ENCODE measurements at regions not wholly inside any gene's neighbourhood (a gene's known extent, or its start where the extent isn't known, plus 50 kb on each side); places are given as distances from the start of the nearest gene placed in this dataset.
"Not testable (repeated sequence)": the region's sequence is repeated elsewhere in the genome, so short reads cannot be mapped to it uniquely, and the experiment has no call there.

GRCh38 chr5:106646106-106646505, 1024.6 kb downstream of the EFNA5 start:
- TF ChIP-seq CTCF (conservative IDR thresholded peaks at IDR 0.05) = no peak
- TF ChIP-seq ZFX (IDR thresholded peaks at IDR 0.05) = no peak
- H3K27ac ChIP-seq = no peak overlapping the region

- no peak overlapping the region for H3K27ac ChIP-seq
These were observed 1030.2 kb downstream of the EFNA5 start for GRCh38 chr5:106640511-106640910.

GRCh38 chr5:106639488-106639887, 1031.2 kb downstream of the EFNA5 start:
- TF ChIP-seq ZFX (IDR thresholded peaks at IDR 0.05) (no peak), CTCF (conservative IDR thresholded peaks at IDR 0.05) (peak; percentile 39)
- no peak overlapping the region for H3K27ac ChIP-seq

More at GRCh38 chr5:106640511-106640910, 1030.2 kb downstream of the EFNA5 start:
- no peak for TF ChIP-seq ZFX (IDR thresholded peaks at IDR 0.05)
- no peak for TF ChIP-seq CTCF (conservative IDR thresholded peaks at IDR 0.05)

GRCh38 chr5:106637275-106637674, 1033.5 kb downstream of the EFNA5 start:
- H3K27ac ChIP-seq = no peak overlapping the region

GRCh38 chr5:106634375-106634774, 1036.4 kb downstream of the EFNA5 start:
- TF ChIP-seq CTCF (conservative IDR thresholded peaks at IDR 0.05) = no peak
- no peak for TF ChIP-seq ZFX (IDR thresholded peaks at IDR 0.05)
- H3K27ac ChIP-seq = no peak overlapping the region

More at GRCh38 chr5:106637275-106637674, 1033.5 kb downstream of the EFNA5 start:
- TF ChIP-seq CTCF (conservative IDR thresholded peaks at IDR 0.05) = no peak
- TF ChIP-seq ZFX (IDR thresholded peaks at IDR 0.05) = no peak

GRCh38 chr5:106633825-106634224, 1036.9 kb downstream of the EFNA5 start:
- H3K27ac ChIP-seq = no peak overlapping the region
- TF ChIP-seq ZFX (IDR thresholded peaks at IDR 0.05) (no peak), CTCF (conservative IDR thresholded peaks at IDR 0.05) (no peak)

- H3K27ac ChIP-seq = not testable (repeated sequence)
These were observed 1042.3 kb downstream of the EFNA5 start for GRCh38 chr5:106628456-106628855.

GRCh38 chr5:106610041-106610440, 1060.7 kb downstream of the EFNA5 start:
- no peak overlapping the region for H3K27ac ChIP-seq
- TF ChIP-seq CTCF (conservative IDR thresholded peaks at IDR 0.05) (no peak), ZFX (IDR thresholded peaks at IDR 0.05) (no peak)
